ENCODE measurements at regions not wholly inside any gene's neighbourhood (a gene's known extent, or its start where the extent isn't known, plus 50 kb on each side); places are given as distances from the start of the nearest gene placed in this dataset.
"Not testable (repeated sequence)": the region's sequence is repeated elsewhere in the genome, so short reads cannot be mapped to it uniquely, and the experiment has no call there.

- DNase-seq = peak; percentile 76
These were observed 58.3 kb upstream of the EEA1 start for GRCh38 chr12:92987362-92987761.

GRCh38 chr12:92987846-92988621 is 58.9 kb upstream of the EEA1 start:
- no peak for DNase-seq

- no peak for DNase-seq
These were observed 59.6 kb upstream of the EEA1 start for GRCh38 chr12:92988622-92989130.

GRCh38 chr12:92989715-92990484 is 60.8 kb upstream of the EEA1 start:
- DNase-seq = no peak

- no peak for DNase-seq
These were observed 62.0 kb upstream of the EEA1 start for GRCh38 chr12:92991134-92991533.

GRCh38 chr12:92992041-92992440 is 62.9 kb upstream of the EEA1 start:
- DNase-seq = no peak

- no peak for DNase-seq
These were observed 64.2 kb upstream of the EEA1 start for GRCh38 chr12:92993259-92993658.

- DNase-seq = no peak
These were observed 66.3 kb upstream of the EEA1 start for GRCh38 chr12:92995258-92995903.

- no peak for DNase-seq
These were observed 70.9 kb upstream of the EEA1 start for GRCh38 chr12:93000026-93000425.

GRCh38 chr12:93001407-93001806 is 72.3 kb upstream of the EEA1 start:
- DNase-seq = no peak

- DNase-seq = peak; percentile 13
These were observed 73.4 kb upstream of the EEA1 start for GRCh38 chr12:93002293-93003054.

GRCh38 chr12:93003531-93004239 is 74.6 kb upstream of the EEA1 start:
- DNase-seq = no peak

GRCh38 chr12:93005928-93006392 is 76.9 kb upstream of the EEA1 start:
- no peak for DNase-seq

- DNase-seq = no peak
These were observed 77.5 kb upstream of the EEA1 start for GRCh38 chr12:93006471-93007208.

GRCh38 chr12:93007544-93007943 is 78.4 kb upstream of the EEA1 start:
- DNase-seq = no peak

- no peak for DNase-seq
These were observed 79.1 kb upstream of the EEA1 start for GRCh38 chr12:93008044-93008778.

GRCh38 chr12:93008880-93009279 is 79.8 kb upstream of the EEA1 start:
- DNase-seq = not testable (repeated sequence)

GRCh38 chr12:93009533-93009932 is 80.4 kb upstream of the EEA1 start:
- no peak for DNase-seq

GRCh38 chr12:93010461-93010860 is 81.4 kb upstream of the EEA1 start:
- no peak for DNase-seq

GRCh38 chr12:93011100-93011499 is 82.0 kb upstream of the EEA1 start:
- DNase-seq = no peak

All from hematopoietic multipotent progenitor cell treated with erythropoietin and hydrocortisone succinate and interleukin-3 and kit ligand, for 8 days (in vitro differentiated cells).